A673 (cell line): ENCODE measurements at regions not wholly inside any gene's neighbourhood (a gene's known extent, or its start where the extent isn't known, plus 50 kb on each side); places are given as distances from the start of the nearest gene placed in this dataset.

ENCODE experiments used
- BruUV-seq: library from RNA; stranded (reverse); fragments of 400-500 nt; replicated peaks from 2 replicates; lab custom pipeline; 2021; lab: Mats Ljungman, UMichigan
- CTCF ChIA-PET: fragments of 300-600 bp; sonication (Branson Sonifier 250); formaldehyde crosslinking; loops from one replicate; lab custom pipeline; 2022; ENCODE audit warnings: antibody characterized with exemption; lab: Charles Lee
- POLR2A ChIA-PET: fragments of 300-600 bp; sonication (Branson Sonifier 250); formaldehyde crosslinking; loops from one replicate; lab custom pipeline; 2022; ENCODE audit warnings: antibody characterized with exemption; ENCODE audit not compliant: low non-redundant PET; lab: Charles Lee
- DNase-seq: peaks from one replicate; pipeline ENCODE4 v3.0.0-alpha.2; 2015; ENCODE audit warnings: low spot score
- H3K27ac ChIP-seq: fragments of 200-600 bp; sonication (generic); 2 replicates; pipeline ENCODE4 v1.5.1; 2016; ENCODE audit warnings: mixed run types, low read depth, mild to moderate bottlenecking, mixed read lengths, antibody characterized with exemption, low read length; ENCODE audit not compliant: poor library complexity, severe bottlenecking
- H3K27me3 ChIP-seq: fragments of 200-600 bp; sonication (generic); replicated peaks from 2 replicates; pipeline ENCODE4 v1.6.1; 2017; ENCODE audit warnings: mixed run types, low read depth, mild to moderate bottlenecking, mixed read lengths, antibody characterized with exemption, low read length; ENCODE audit not compliant: insufficient read depth, poor library complexity
- H3K36me3 ChIP-seq: fragments of 200-600 bp; sonication (generic); 2 replicates; pipeline ENCODE4 v1.6.1; 2016; ENCODE audit warnings: mixed run types, mild to moderate bottlenecking, mixed read lengths, antibody characterized with exemption, low read length; ENCODE audit not compliant: insufficient read depth, poor library complexity, severe bottlenecking
- H3K4me1 ChIP-seq: fragments of 200-600 bp; sonication (generic); 2 replicates; pipeline ENCODE4 v1.6.1; 2017; ENCODE audit warnings: mixed run types, mild to moderate bottlenecking, mixed read lengths, antibody characterized with exemption, low read length; ENCODE audit not compliant: insufficient read depth, poor library complexity, severe bottlenecking
- H3K4me3 ChIP-seq: fragments of 200-600 bp; sonication (generic); 2 replicates; pipeline ENCODE4 v1.5.1; 2016; ENCODE audit warnings: low read depth, mixed run types, mild to moderate bottlenecking, mixed read lengths, low read length; ENCODE audit not compliant: poor library complexity, severe bottlenecking
- H3K9me3 ChIP-seq: fragments of 200-600 bp; sonication (generic); 2 replicates; pipeline ENCODE4 v1.6.1; 2016; ENCODE audit warnings: mixed run types, low read depth, mild to moderate bottlenecking, mixed read lengths, antibody characterized with exemption, low read length; ENCODE audit not compliant: poor library complexity, severe bottlenecking
- EZH2 ChIP-seq: fragments of 200-600 bp; sonication (generic); IDR thresholded peaks from 2 replicates; pipeline ENCODE4 v1.6.1; 2017; ENCODE audit warnings: borderline replicate concordance, low read depth, mild to moderate bottlenecking, mixed read lengths, antibody characterized with exemption, low read length; ENCODE audit not compliant: poor library complexity, severe bottlenecking
- intact Hi-C: fragments of 100-400 bp; cut with micrococcal nuclease; formaldehyde crosslinking; loops from one replicate; pipeline ENCODE4 v1.10.0; 2022; ENCODE audit not compliant: unreplicated experiment
- TF ChIP-seq, protein P1 (sequence below): fragments of 300-800, 200-600 bp; sonication (generic); conservative IDR thresholded peaks from 2 replicates; pipeline ENCODE4 v1.5.1; 2017; ENCODE audit warnings: low read depth, mild to moderate bottlenecking, antibody characterized with exemption, low read length, moderate library complexity, mixed read lengths

DNA sequence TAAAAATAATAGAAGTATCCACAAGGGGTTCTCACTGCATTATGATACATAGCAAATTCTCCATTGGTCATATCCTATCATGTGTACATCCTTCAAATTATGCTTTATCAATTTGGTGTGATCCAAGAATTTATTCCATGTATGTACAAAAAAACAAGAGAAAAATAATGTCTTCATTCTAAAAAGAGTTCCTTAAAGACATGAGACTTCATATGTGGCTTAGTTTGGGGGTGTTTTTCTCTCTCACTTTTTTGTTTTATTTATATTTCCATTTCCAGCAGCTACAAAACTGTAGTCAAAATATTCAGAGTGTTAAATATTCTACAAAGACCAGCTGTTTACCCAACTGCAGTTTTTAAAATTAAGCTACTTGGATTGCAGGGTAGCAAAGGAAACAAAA, 972.0 kb downstream of the DTWD2 start:
- no peak overlapping the region for H3K4me3 ChIP-seq
- H3K9me3 ChIP-seq, result no peaks in the 10 kb centered on the region
- no peaks in the 10 kb centered on the region for H3K4me1 ChIP-seq
- ChIA-PET CTCF (no interaction called here), POLR2A (no interaction called here)
- BruUV-seq, result no TSS peak
- H3K27me3 ChIP-seq, result no peaks in the 10 kb centered on the region
- no peak overlapping the region for H3K27ac ChIP-seq
- no peak for DNase-seq
- intact Hi-C loops, result no loop called here
- no peaks in the 10 kb centered on the region for H3K36me3 ChIP-seq
- TF ChIP-seq EZH2, result no peak
- TF ChIP-seq, protein P1, sequence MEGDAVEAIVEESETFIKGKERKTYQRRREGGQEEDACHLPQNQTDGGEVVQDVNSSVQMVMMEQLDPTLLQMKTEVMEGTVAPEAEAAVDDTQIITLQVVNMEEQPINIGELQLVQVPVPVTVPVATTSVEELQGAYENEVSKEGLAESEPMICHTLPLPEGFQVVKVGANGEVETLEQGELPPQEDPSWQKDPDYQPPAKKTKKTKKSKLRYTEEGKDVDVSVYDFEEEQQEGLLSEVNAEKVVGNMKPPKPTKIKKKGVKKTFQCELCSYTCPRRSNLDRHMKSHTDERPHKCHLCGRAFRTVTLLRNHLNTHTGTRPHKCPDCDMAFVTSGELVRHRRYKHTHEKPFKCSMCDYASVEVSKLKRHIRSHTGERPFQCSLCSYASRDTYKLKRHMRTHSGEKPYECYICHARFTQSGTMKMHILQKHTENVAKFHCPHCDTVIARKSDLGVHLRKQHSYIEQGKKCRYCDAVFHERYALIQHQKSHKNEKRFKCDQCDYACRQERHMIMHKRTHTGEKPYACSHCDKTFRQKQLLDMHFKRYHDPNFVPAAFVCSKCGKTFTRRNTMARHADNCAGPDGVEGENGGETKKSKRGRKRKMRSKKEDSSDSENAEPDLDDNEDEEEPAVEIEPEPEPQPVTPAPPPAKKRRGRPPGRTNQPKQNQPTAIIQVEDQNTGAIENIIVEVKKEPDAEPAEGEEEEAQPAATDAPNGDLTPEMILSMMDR, result no peak

- Histone ChIP-seq H3K27me3 (no peaks in the 10 kb centered on the region), H3K4me1 (no peaks in the 10 kb centered on the region), H3K27ac (no peak overlapping the region), H3K36me3 (no peaks in the 10 kb centered on the region), H3K9me3 (no peaks in the 10 kb centered on the region), H3K4me3 (no peak overlapping the region)
- ChIA-PET CTCF (no interaction called here), POLR2A (no interaction called here)
- TF ChIP-seq, protein P1, result no peak
- TF ChIP-seq EZH2, result no peak
- BruUV-seq, result no TSS peak
- DNase-seq, result no peak
- intact Hi-C loops, result no loop called here
Observed at GRCh38 chr5:118015511-118015910, 972.8 kb downstream of the DTWD2 start.

GRCh38 chr5:118009741-118010297, 978.5 kb downstream of the DTWD2 start:
- POLR2A ChIA-PET, result no interaction called here
- Histone ChIP-seq H3K9me3 (no peaks in the 10 kb centered on the region), H3K4me1 (no peaks in the 10 kb centered on the region), H3K4me3 (no peak overlapping the region), H3K27ac (no peak overlapping the region), H3K36me3 (no peaks in the 10 kb centered on the region), H3K27me3 (no peaks in the 10 kb centered on the region)
- TF ChIP-seq EZH2, result no peak
- TF ChIP-seq, protein P1, result no peak
- intact Hi-C loops, result no loop called here
- BruUV-seq, result no TSS peak
- CTCF ChIA-PET, result no interaction called here
- no peak for DNase-seq
